Gastroesophageal sphincter (tissue), 3 donors: ENCODE measurements at regions not wholly inside any gene's neighbourhood (a gene's known extent, or its start where the extent isn't known, plus 50 kb on each side); places are given as distances from the start of the nearest gene placed in this dataset.

Experiments
- CTCF ChIP-seq, 4 experiments: fragments of 200-600 bp in 2 of 4; fragments of 450-650 bp in 2 of 4; sonication (generic) in 1 of 4; IDR thresholded peaks; one replicate each; pipeline ENCODE4 v1.5.1; 2017 to 2019; ENCODE audit warnings: antibody characterized with exemption in 4 of 4, mild to moderate bottlenecking in 2 of 4, moderate library complexity in 2 of 4
- POLR2A ChIP-seq, 2 donors: fragments of 450-650 bp; IDR thresholded peaks; one replicate each; pipeline ENCODE4 v1.6.1; 2017; ENCODE audit warnings: antibody characterized with exemption in 2 of 2, mild to moderate bottlenecking in 2 of 2, moderate library complexity in 1 of 2

- TF ChIP-seq POLR2A (IDR thresholded peaks at IDR 0.05) (no peak), CTCF (IDR thresholded peaks at IDR 0.05) (no peak)
Measured at GRCh38 chr13:99059498-99060075, 81.7 kb upstream of the DOCK9 start.
